Right forelimb (tissue), 1 donor: ENCODE measurements at regions not wholly inside any gene's neighbourhood (a gene's known extent, or its start where the extent isn't known, plus 50 kb on each side); places are given as distances from the start of the nearest gene placed in this dataset.
"Not testable (repeated sequence)": the region's sequence is repeated elsewhere in the genome, so short reads cannot be mapped to it uniquely, and the experiment has no call there.

Experiments
- DNase-seq: peaks from one replicate; pipeline ENCODE4 v3.0.0-alpha.2; 2018

DNA sequence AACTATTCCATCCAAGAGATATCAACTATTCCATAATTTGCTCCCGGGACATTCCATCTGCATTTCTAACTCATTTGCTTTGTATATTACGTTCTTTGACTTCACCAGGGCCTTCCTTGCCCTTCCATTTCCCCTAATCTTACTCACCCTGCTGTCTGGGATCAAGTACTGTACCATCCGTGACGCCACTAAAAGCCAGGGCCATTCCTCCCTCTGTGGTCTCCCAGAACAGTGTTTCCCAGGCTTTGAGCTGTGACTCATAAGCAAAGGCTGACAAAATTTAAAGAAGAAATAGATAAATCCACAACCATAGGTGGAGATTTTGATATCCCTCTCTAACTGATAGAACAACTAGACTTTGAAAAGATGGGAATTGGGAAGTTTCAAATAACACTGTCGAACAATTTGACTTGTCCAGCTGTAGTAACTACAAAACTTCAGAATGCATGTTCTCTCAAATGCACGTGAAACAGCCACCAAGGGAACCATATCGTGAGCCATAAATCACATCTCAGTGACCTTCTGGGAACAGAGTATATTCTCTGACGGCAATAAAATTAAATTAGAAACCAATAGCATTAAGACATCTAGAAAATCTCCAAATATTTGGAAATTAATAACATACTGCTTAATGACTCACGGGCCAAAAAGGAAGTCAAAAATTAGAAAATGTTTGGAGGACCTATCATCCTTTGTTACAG, 501.0 kb downstream of the SETD4 start:
- no peak for DNase-seq

DNA sequence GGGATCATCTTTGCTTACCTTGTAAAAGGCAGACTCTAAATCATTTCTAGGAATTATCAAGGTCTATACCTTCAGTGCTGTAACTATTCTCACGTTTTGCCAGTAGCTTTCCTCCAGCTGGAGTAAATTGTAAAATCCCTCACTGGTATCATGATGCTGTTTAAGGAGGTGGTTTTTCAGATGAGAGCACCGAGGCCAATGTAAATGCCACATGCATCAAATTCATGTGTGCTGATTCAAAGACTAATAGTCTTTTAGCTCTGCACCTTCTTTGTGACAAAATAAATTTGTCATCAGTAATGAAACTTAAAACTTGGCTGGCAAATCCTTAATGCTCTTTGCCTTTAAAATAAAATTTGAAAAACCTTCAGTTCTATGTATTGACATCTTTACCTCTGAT, 503.8 kb downstream of the SETD4 start:
- no peak for DNase-seq

DNA sequence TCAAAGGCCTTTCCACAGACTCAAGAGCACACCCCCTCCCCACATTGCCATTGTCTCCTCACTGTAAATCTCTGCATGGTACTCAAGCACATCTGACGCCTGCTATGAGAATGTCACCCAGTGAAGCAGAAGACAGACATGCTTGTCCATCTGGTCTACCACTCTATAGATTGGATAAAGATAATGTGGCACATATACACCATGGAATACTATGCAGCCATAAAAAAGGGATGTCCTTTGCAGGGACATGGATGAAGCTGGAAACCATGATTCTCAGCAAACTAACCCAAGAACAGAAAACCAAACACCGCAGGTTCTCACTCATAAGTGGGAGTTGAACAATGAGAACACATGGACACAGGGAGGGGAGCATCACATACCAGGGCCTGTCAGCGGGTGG, 503.4 kb upstream of the RUNX1 start:
- not testable (repeated sequence) for DNase-seq

DNA sequence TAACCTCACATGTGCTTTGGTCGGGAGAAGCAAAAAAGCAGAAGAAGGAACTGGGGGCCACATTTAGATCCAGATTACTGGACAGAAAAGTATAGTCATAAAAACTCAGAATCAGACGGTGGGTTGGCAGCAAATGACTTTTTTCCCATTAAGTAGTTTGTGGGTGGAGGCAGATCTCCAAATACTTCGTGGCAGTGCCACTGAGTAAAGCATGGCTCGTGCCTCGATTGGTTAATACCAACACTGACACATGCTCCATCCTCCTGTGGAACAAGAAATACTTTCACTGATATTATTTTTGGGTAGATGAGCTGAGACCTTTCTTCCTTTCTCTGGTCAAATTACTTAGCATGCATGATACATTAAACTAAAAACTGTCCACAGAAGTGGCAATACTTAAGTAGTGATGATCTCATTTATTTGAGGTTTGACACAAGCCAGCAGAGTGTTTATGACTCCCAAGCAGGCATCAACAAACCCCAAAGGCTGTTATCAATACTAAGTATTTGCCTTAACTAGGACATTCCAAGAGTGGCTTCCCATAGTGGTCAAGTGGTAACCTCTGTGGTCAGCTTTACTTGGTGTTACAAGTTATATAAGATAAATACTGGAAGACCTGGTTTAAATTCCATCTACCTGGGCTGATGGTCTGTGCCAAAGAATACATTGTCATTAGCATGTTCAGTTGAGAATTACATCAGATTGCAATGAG, 500.0 kb upstream of the RUNX1 start:
- DNase-seq: no peak

DNA sequence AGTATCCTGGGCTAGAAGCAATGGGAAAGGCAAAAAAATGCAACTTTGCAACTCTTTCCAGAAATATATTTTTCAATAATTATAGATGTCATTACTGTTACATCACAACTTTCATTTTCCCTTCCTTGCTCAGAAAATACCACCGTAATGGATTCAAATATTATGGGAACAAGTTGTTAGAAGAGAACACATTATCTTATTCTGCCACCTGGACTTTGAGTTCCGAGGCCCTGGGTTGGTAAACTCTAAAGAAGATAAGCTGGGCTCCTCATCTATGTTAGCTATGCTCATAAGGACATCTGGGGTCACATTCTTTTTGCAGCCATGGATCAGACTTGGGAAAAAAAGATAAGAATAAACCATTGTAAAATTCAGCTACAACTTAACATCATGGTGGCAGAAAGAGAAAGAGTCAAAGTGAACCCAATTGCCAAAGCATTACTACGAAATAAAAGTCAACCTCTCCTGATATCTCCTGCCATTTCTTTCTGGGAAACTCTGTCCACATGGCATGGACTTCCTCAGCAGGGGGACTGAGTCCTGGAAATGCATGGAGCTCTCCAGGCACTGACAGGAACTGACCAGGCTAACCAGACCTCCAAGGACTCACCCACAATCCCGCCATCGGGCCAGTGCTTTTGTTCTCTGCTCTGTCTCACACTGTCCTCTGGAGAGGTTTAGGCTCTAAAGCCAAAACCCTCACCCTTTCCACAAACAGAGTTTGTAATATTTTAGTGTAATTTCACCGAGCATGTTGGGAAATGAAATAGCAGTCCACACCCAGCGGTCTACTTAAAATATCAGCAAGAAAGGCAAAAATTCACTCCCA, 499.1 kb upstream of the RUNX1 start:
- DNase-seq: no peak

DNA sequence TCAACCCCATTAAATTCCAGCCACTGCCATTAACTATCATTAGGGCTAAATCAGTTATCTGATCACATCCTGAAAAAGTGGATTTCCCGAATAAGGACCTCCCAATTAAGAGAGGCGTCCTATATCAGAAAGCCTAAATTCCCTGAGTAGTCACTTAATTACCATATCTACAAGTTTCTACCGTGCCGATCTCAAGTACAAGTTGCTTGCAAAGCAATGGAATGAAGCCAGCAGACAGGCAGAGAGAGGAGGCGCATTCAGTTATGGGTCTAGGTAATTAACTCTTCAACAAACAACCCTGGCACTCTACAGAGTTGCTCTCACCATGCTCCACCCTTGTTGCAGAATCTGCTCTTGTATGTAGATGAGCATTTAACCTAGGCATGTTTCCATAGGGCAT, 494.6 kb upstream of the RUNX1 start:
- no peak for DNase-seq

DNA sequence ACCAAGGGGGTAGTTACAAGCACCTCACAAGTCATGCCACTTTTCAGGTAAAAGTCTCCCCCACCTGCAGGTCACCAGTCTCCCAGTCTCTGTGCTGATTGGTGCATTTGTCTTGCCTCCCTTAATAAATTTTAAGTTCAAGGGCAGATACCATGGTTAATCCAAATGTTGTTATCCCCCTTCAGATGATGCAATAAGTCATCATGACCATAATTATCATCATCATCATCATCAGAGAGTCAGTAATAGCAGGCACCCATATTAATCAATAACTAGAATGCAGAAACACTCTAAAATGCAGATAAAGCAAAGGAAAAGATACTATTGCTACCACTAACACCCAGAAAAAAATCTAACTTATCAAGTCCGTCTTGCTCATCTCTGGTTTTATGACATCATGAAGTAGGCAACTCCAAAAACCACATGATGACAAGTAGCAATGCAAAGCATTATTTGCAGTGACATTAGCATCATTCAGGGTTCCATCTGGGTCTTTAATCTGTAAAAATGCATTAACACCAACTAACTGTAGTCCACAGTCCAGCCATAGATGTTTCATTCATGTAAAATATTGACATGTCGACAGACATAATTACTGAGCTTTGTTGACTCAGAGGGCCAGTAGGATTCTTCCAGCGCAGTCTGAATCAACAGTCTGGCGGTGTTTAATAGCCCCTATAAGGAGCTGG, 492.0 kb upstream of the RUNX1 start:
- no peak for DNase-seq

DNA sequence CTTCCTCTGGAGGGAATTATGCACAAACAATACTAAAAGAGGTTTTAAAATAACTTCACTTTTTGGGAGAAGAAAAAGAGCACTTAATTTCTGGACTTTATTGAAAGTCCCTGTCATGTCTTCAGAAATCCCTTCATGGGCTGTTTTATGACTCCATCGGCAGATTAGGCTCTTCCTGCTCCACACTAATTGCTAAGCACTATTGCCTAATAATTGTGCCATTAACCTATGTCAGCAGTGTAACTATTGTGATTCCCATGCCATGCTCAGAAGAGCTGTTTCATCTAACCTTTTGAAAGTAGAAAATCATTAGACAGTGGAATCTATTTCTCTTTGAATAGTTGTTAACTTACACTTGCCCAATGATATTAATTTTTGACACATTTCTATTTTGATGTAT, 489.3 kb upstream of the RUNX1 start:
- no peak for DNase-seq

DNA sequence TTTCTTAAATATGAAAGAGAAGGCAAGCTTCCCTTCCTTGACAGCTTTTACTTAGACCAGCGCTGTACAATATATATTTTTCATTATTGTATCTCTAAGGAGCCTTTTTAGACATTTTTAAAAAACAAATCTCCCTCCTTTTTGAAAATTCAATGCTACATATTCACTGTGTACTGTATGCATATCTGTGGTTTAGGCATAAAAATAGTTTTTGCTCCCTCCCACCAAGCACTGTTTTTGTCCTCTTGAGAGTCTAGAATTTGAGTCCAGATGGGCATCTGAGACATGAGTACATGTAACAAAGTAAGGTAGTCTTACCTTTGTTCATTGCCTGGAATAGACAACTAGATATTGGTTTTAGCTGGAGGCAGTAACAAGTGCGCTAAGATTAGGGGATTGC, 488.5 kb upstream of the RUNX1 start:
- DNase-seq: no peak

DNA sequence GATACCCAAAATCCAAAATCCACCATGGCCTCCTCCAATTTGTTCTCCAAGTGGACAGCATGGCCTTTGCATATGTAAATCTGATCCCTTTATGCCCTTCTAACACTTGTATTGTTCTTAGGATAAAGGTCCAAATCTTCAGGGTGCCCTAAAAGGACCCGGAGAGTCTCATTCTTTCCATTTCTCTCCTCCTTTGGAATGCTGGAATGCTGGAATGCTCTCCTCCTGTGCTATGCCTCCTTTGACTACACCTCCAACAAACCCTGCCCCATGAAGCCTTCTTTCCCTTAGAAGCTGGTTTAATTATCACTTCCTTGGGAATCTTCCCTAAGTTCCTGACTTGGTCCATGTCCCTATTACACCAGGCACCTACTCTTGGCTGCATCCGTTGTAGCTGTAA, 484.8 kb upstream of the RUNX1 start:
- no peak for DNase-seq

DNA sequence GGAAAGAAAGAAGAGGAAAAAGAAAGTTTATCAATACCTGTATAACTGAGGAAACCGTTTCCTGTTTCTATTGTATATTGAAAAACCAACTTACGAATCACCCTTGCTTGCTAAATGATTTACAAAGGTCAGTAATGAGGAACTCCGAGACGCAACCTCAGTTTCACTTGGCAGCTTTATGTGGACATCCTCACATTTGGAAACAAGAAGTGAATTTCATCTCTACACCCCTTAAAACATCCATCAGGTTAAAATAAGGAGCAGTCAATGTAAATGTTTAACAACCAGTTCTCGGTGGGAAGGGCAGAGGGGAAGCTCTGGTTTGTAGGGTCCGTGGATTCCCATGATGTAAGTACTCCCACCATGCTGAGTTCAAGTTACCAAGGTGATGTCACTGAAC, 481.7 kb upstream of the RUNX1 start:
- no peak for DNase-seq

DNA sequence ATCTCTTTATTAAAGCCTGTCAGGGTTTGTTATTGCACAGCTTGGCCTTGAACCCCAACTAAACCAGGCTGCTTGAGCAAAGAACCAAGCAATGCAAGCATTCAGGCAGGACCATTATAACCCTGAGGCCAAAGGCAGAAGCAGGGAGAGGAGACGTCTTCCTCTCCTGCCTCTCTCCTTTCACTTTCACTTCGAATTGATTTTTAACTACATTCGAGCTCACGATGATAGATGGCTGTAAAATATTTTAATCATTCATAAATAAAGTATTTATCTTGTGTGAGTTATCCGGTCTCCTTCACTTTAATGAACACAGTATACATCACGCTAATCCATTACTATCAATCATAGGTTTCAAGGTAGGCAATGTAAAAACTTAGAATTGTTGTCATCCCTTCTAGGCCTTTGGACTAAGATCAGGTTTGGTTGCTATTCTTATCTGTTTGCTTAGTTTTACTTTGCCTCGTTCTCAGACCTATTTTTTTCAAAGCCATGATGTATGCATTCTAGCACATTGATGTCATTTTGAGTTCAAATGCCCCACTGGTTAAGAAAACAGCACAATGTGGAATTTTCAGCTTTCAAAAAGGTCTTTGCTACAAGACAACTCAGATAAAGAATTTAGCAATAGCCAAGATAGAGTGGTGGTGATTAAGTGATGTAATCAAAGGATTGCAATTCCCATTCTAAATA, 480.2 kb upstream of the RUNX1 start:
- no peak for DNase-seq

DNA sequence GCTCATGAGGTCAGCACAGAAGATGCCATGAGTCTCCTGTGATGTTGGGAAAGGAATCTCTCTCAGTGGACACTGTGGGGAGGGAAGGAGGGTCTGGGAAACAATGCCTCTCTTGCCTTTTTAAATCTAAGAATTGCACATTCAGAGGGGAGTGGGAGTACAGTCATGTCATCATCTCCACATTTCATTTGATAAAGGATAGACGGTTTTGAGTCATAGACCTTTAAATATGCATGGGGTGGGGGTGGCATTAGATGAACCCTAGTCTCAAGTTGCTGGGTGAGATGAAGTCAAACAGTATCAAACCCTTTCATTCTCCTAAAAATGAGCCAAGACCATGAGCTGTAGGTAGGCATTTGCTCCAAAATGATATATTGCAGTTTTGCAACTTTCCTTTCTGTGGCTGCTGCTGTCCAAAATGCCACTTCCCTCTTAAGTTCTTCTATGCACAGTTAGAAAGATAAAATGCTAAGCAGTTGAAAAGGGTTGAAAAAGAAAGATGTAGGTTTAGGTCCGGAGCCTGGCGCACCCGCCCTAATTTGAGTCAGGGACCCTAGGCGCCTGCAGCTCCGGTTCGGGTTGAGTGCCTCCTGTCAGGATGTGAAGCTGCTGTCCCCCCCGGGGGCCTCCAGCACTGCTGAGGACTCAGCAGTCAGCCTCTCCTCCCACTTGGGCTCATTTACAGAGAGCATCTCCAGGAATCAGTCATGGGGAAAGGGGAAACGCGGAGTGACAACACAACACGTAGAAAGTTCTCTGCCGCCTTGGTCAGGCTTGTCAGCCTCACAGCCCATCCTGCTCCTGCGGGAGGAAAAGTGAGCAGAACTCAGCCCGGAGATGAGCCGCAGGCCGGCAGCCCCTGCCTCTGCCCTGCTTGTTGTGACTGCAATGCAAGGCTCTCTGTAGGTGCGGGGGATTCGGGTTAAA, 479.3 kb upstream of the RUNX1 start:
- DNase-seq: no peak

DNA sequence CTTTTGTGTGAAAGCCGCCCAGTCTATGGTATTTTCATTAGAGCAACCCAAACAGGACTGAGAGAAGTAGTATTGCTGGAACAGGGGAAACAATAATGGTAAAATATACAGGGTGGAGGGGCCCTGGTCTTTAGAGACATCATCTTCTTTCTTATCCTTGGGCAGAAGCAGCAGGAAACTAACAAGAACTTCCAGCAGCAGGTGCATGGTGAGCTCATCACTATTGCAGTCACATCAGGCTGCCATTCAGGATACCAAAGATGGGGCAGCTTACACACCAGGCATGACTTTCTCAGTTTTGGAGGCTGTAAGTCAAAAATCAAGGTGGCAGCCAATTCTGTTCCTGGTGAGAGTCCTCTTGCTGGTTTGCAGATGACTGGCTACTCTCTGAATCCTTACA, 478.3 kb upstream of the RUNX1 start:
- no peak for DNase-seq

DNA sequence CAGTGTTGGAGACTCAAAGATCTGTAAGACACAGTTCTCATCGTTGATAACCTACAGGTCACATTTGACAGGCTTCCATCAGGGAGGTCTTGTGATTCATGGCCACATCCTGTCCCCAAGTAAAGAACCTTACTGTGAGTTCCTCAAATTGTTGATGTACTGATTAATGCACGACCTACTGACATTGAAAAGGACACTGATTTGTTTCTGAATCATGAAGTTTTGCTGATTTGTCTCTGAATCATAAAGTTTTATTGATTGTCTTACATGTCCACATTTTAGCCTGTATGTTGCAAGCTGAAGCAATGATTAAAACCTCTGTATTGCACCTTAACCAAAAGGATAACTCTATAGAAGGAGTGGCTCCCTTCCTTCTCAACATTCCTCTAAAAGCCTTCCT, 476.3 kb upstream of the RUNX1 start:
- DNase-seq: no peak

DNA sequence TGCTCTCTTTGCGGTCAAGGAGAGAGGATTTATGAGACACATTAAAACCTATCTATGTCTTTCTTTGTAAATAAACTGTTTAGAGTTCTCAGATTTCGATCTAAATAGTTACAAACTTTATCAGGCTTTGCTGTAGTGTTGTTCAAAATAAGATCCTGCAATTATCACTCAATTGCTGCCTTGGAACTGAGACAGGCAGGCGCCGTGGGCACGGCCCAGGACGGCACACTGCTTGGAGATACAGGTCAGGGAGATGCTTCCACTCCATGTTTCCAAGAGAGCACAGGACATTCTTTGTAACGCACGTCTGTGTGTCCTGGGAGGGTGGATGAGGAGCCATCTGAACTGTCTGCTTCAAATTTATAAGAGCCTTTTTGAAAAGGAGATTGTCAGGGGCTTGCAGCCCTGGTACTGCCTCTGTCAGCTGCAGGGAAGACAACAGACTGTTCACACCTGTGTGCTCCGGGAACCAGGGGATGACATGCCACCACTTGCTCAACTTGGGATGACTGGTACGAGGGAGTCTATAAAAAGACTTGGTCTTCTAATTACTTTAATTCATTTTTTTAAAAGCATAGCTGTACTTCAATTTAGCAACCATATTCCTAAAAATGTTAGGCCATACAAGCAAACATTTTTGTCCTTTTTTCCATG, 472.9 kb upstream of the RUNX1 start:
- DNase-seq: no peak

DNA sequence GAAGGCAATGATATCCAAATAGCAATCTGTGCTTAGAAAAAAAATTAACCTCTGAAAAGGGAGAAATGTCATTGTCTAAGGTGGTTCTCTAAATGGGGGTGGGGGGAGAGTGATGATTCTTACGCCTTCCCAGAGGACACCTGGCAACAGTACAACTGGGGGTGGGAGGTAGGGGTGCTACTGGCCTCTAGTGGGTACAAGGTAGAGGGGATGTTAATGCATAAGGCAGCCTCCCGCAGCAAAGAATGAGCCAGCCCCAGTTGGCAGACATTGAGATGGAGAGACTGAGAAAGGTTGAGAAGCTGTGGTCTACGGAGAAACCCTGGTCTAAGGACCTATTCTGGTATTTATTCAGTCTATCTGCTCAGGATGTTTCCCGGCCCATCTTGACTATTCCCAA, 472.2 kb upstream of the RUNX1 start:
- no peak for DNase-seq

DNA sequence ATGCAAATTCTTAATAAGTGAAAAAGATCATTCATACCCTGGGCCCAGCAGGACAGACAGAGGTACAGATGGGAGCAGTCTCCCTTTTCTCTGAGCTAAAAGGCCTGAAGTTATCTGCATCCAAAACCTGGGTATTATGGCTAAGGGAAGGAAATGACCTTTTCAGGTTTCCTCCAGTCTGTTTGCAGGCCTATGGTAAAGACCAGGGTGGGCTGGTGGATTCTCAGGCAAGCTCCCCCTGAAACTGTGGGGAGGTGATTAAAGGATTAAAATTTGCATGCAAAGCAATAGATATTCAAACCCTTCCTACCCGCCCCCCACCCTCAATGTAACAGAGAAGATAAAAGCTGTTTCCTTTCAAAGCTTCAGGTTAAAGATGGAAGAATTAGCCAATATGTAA, 471.8 kb upstream of the RUNX1 start:
- no peak for DNase-seq

DNA sequence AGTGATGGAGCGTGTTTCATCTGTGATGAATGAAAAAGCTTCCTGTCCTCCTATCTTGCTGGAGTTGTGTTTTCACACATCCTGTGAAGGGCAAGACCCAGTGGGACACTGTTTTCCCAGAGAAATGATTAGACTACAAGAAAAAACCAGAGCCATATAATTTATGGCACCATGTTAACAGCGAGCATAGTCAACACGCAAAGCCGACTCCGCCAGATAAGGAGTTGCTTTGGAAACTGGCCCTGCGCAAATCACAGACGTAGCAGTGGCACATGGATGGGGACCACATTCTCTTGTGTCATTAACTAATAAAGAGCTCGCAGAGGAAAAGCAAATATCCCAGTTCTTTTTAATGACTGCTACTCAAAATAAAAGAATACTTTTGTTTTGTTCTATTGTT, 471.2 kb upstream of the RUNX1 start:
- no peak for DNase-seq

DNA sequence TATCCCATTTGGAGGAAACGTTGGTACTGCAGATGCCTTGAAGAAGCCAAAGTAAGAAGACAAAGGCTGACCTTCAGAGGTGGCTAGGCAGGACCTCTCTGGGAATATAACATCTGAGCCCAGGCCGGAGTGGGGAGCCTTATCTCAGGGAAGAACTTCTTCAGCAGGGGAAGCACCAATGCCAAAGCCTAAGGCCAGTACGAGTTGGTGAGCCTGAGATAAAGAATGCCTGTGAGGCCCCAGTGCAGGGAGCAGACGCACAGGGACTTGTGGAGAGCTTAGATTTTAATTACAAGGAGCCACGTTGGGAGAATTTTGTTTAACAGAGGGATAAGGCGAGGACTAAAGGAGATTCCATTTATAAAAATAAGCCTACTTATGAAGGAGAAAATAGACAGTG, 468.8 kb upstream of the RUNX1 start:
- DNase-seq: no peak

DNA sequence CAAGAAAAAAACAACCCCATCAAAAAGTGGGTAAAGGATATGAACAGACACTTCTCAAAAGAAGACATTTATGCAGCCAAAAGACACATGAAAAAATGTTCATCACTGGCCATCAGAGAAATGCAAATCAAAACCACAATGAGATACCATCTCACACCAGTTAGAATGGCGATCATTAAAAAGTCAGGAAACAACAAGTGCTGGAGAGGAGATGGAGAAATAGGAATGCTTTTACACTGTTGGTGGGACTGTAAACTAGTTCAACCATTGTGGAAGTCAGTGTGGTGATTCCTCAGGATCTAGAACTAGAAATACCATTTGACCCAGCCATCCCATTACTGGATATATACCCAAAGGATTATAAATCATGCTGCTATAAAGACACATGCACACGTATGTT, 467.2 kb upstream of the RUNX1 start:
- not testable (repeated sequence) for DNase-seq
